Calu3 (cell line): ENCODE measurements at regions not wholly inside any gene's neighbourhood (a gene's known extent, or its start where the extent isn't known, plus 50 kb on each side); places are given as distances from the start of the nearest gene placed in this dataset.

ENCODE experiments used
- BruUV-seq: library from RNA; stranded (reverse); fragments of 400-500 nt; replicated peaks from 2 replicates; lab custom pipeline; 2021; lab: Mats Ljungman, UMichigan
- CTCF ChIA-PET: fragments of 300-600 bp; sonication (Branson Sonifier 250); formaldehyde crosslinking; loops from one replicate; lab custom pipeline; 2022; ENCODE audit warnings: antibody characterized with exemption; lab: Charles Lee
- DNase-seq: peaks from one replicate; pipeline ENCODE4 v3.0.0; 2022
- H3K27ac Mint-ChIP-seq: one replicate; pipeline ENCODE4 v1.8.0; 2022; ENCODE audit warnings: mixed read lengths; ENCODE audit not compliant: unreplicated experiment
- H3K27me3 Mint-ChIP-seq: one replicate; pipeline ENCODE4 v1.8.0; 2022; ENCODE audit warnings: mixed read lengths; ENCODE audit not compliant: unreplicated experiment
- H3K36me3 Mint-ChIP-seq: one replicate; pipeline ENCODE4 v1.8.0; 2022; ENCODE audit warnings: mild to moderate bottlenecking, moderate library complexity, mixed read lengths; ENCODE audit not compliant: insufficient read depth, unreplicated experiment
- H3K4me1 Mint-ChIP-seq: one replicate; pipeline ENCODE4 v1.8.0; 2022; ENCODE audit warnings: mild to moderate bottlenecking, low read depth, mixed read lengths; ENCODE audit not compliant: unreplicated experiment
- H3K4me3 Mint-ChIP-seq: one replicate; pipeline ENCODE4 v1.8.0; 2022; ENCODE audit warnings: mild to moderate bottlenecking, low read depth, moderate library complexity, mixed read lengths; ENCODE audit not compliant: unreplicated experiment
- H3K9me3 Mint-ChIP-seq: one replicate; pipeline ENCODE4 v1.8.0; 2022; ENCODE audit warnings: low read depth, mixed read lengths; ENCODE audit not compliant: unreplicated experiment
- intact Hi-C: fragments of 100-400 bp; cut with micrococcal nuclease; formaldehyde crosslinking; loops from one replicate; pipeline ENCODE4 v1.10.0; 2022; ENCODE audit not compliant: unreplicated experiment
- TF ChIP-seq, protein P1 (sequence below): fragments of 200-600 bp; IDR thresholded peaks from one replicate; pipeline ENCODE4 v1.8.0; 2022; ENCODE audit warnings: antibody characterized with exemption; ENCODE audit not compliant: unreplicated experiment

DNA sequence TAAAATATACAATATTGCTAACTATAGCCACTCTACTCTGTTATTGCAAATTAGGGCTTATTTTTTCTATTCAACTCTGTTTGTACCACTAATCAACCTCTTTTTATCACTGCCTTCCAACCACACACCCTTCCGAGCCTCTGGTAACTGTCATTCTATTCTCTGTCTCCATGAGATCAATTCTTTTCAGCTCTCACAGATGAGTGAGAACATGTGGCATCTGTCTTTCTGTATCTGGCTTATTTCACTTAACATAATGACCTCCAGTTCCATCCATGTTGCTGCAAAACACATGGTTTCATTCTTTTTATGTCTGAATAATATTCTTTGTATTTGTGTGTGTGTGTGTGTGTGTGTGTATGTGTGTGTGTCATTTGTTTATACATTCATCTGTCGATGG lies 350.1 kb upstream of the DACH1 start:
- TF ChIP-seq, protein P1, sequence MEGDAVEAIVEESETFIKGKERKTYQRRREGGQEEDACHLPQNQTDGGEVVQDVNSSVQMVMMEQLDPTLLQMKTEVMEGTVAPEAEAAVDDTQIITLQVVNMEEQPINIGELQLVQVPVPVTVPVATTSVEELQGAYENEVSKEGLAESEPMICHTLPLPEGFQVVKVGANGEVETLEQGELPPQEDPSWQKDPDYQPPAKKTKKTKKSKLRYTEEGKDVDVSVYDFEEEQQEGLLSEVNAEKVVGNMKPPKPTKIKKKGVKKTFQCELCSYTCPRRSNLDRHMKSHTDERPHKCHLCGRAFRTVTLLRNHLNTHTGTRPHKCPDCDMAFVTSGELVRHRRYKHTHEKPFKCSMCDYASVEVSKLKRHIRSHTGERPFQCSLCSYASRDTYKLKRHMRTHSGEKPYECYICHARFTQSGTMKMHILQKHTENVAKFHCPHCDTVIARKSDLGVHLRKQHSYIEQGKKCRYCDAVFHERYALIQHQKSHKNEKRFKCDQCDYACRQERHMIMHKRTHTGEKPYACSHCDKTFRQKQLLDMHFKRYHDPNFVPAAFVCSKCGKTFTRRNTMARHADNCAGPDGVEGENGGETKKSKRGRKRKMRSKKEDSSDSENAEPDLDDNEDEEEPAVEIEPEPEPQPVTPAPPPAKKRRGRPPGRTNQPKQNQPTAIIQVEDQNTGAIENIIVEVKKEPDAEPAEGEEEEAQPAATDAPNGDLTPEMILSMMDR: no peak
- Mint-ChIP-seq H3K27me3 (no peaks in the 10 kb centered on the region), H3K27ac (no peak overlapping the region), H3K36me3 (no peaks in the 10 kb centered on the region), H3K4me3 (no peak overlapping the region), H3K4me1 (no peaks in the 10 kb centered on the region), H3K9me3 (no peaks in the 10 kb centered on the region)
- CTCF ChIA-PET: no interaction called here
- no TSS peak for BruUV-seq
- DNase-seq: no peak
- intact Hi-C loops: no loop called here

DNA sequence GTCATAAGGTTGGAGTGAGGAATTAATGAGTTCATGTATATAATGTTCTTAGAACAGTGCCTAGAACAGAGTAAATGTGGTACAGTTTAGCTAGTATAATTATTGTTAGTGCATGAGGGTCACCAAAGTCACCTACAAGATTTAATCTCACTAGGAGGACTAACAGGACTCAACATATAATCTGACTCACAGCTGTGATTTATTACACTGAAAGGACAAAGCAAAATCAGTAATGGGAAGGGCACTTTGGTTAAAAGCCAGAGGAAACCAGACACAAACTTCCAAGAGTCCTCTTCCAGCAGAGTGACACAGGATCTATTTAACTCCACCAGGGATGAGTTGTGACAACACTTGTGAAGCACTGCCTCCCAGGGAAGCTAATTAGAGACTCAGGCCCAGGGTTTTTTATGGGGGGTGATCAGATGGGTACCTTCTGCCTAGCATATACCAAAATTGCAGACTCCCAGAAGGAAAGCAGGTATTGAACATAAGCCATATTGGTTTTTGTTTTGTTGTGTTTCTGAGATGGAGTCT lies 341.2 kb upstream of the DACH1 start:
- no peaks in the 10 kb centered on the region for H3K9me3 Mint-ChIP-seq
- no peak overlapping the region for H3K27ac Mint-ChIP-seq
- H3K27me3 Mint-ChIP-seq: no peaks in the 10 kb centered on the region
- H3K4me1 Mint-ChIP-seq: no peaks in the 10 kb centered on the region
- TF ChIP-seq, protein P1: no peak
- intact Hi-C loops: no loop called here
- no TSS peak for BruUV-seq
- H3K4me3 Mint-ChIP-seq: no peak overlapping the region
- DNase-seq: no peak
- CTCF ChIA-PET: no interaction called here
- no peaks in the 10 kb centered on the region for H3K36me3 Mint-ChIP-seq

DNA sequence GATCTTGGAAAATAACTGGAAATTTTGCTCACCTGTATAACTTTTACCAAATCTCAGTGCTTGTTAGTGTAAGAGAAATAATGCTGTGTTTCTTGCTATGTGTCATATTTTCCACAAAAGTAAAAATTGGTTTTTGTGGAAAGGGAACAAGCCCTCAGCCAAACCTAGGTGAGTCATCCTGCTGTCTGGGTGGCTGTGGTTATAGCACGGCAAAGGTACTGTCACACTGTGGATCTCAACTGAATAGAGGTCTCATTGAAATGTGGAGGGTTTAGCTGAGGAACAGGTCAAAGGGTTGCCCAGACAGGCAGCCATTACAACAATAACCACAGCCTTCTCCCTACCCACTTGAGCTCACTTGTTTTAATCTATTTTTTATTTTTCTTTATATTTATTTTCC lies 338.8 kb upstream of the DACH1 start:
- no peak overlapping the region for H3K27ac Mint-ChIP-seq
- TF ChIP-seq, protein P1: no peak
- no peaks in the 10 kb centered on the region for H3K9me3 Mint-ChIP-seq
- no peaks in the 10 kb centered on the region for H3K36me3 Mint-ChIP-seq
- H3K4me1 Mint-ChIP-seq: no peaks in the 10 kb centered on the region
- H3K27me3 Mint-ChIP-seq: no peaks in the 10 kb centered on the region
- DNase-seq: no peak
- CTCF ChIA-PET: no interaction called here
- BruUV-seq: no TSS peak
- intact Hi-C loops: no loop called here
- no peak overlapping the region for H3K4me3 Mint-ChIP-seq

DNA sequence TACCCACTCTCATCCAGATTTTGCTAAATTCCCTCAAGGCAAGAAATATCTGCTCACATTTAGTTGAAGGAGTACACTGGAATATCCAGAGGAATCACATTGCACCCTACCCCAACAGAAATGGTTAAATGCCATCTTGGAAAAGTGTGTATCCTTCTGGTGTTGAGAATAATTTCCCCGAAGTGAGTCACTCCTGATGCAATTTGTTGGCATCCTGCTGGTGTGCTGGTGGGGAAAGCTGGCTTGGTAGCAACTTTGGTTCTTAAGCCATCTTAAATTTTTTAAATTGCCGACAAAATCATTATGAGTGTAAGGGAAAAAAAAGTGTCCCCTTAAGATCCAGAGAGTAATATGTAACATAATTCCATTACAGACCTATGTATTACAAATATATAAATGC lies 337.3 kb upstream of the DACH1 start:
- BruUV-seq: no TSS peak
- no peak overlapping the region for H3K27ac Mint-ChIP-seq
- TF ChIP-seq, protein P1: no peak
- H3K4me3 Mint-ChIP-seq: no peak overlapping the region
- no peaks in the 10 kb centered on the region for H3K36me3 Mint-ChIP-seq
- H3K9me3 Mint-ChIP-seq: no peaks in the 10 kb centered on the region
- no peak for DNase-seq
- H3K27me3 Mint-ChIP-seq: no peaks in the 10 kb centered on the region
- CTCF ChIA-PET: no interaction called here
- H3K4me1 Mint-ChIP-seq: no peaks in the 10 kb centered on the region
- intact Hi-C loops: no loop called here
